ENCODE measurements at regions not wholly inside any gene's neighbourhood (a gene's known extent, or its start where the extent isn't known, plus 50 kb on each side); places are given as distances from the start of the nearest gene placed in this dataset.

GRCh38 chr12:24649634-24650033 lies 299.3 kb downstream of the BCAT1 start:
- TF ChIP-seq GATA2 (IDR thresholded peaks at IDR 0.05; ENCODE audit: low read depth, low read length), result no peak
- no peak for TF ChIP-seq GATA3 (IDR thresholded peaks at IDR 0.05; ENCODE audit: low read depth, low read length)

Data from SH-SY5Y (cell line).